ENCODE measurements at regions not wholly inside any gene's neighbourhood (a gene's known extent, or its start where the extent isn't known, plus 50 kb on each side); places are given as distances from the start of the nearest gene placed in this dataset.

GRCh38 chr11:82663535-82663934 lies 70.1 kb downstream of the FAM181B start:
- Histone ChIP-seq H3K4me1 (no peaks in the 10 kb centered on the region), H3K4me3 (no peak overlapping the region), H3K36me3 (no peaks in the 10 kb centered on the region), H3K27ac (no peak overlapping the region), H3K9me3 (peaks cover 0 to 3% (median 0%) of the 10 kb centered on the region in 12 donors), H3K27me3 (no peaks in the 10 kb centered on the region)
- intact Hi-C loops (cut with DNase I), result no loop called here
- ATAC-seq (no peak), DNase-seq (no peak)
- 46 to 57% (median 50%) methylated on average over 1 of the region's 1 CpG for WGBS, 4 donors
- no peak for TF ChIP-seq POLR2A (IDR thresholded peaks at IDR 0.05)
- TF ChIP-seq, protein P1, sequence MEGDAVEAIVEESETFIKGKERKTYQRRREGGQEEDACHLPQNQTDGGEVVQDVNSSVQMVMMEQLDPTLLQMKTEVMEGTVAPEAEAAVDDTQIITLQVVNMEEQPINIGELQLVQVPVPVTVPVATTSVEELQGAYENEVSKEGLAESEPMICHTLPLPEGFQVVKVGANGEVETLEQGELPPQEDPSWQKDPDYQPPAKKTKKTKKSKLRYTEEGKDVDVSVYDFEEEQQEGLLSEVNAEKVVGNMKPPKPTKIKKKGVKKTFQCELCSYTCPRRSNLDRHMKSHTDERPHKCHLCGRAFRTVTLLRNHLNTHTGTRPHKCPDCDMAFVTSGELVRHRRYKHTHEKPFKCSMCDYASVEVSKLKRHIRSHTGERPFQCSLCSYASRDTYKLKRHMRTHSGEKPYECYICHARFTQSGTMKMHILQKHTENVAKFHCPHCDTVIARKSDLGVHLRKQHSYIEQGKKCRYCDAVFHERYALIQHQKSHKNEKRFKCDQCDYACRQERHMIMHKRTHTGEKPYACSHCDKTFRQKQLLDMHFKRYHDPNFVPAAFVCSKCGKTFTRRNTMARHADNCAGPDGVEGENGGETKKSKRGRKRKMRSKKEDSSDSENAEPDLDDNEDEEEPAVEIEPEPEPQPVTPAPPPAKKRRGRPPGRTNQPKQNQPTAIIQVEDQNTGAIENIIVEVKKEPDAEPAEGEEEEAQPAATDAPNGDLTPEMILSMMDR (IDR thresholded peaks at IDR 0.05), result no peak

DNA sequence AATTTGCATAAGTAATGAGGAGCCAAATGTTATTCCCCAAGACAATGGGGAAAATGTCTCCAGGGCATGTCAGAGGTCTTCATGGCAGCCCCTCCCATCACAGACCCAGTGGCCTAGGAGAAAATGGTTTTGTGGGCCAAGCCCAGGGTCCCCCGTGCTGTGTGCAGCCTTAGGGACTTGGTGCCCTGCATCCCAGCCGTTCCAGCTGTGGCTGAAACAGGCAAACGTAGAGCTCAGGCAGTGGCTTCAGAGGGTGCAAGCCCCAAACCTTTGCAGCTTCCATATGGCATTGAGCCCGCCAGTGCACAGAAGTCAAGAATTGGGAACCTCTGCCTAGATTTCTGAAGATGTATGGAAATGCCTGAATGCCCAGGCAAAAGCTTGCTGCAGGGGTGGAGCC lies 79.9 kb downstream of the FAM181B start:
- WGBS, 4 donors, result 72 to 78% (median 74%) methylated on average over 4 of the region's 4 CpGs
- H3K9me3 ChIP-seq, result no peaks in the 10 kb centered on the region
- no peak overlapping the region for H3K27ac ChIP-seq
- intact Hi-C loops (cut with DNase I), result no loop called here
- no peaks in the 10 kb centered on the region for H3K36me3 ChIP-seq
- ATAC-seq, result no peak
- no peak for TF ChIP-seq POLR2A (IDR thresholded peaks at IDR 0.05)
- TF ChIP-seq, protein P1 (IDR thresholded peaks at IDR 0.05), result no peak
- H3K27me3 ChIP-seq, result no peaks in the 10 kb centered on the region
- H3K4me1 ChIP-seq, result no peaks in the 10 kb centered on the region
- no peak for DNase-seq
- H3K4me3 ChIP-seq, result no peak overlapping the region

DNA sequence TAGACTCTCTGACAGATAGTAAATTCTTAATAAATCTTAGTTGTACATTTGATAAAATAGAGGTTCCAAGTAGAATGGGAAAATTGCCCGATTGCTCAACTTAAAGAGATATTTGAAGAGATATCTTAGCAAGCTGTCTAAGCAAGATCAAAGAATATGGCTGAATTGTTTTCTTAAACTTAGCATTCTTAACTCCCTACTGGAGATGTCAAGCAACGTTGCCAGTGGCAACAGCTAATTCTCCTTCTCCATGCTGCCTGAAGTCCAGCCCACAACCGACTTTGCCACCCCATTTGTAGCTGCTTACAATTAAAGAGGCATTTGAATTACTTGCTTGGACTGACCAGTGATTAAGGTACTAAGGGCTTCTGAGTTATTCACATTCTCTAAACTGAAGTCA lies 94.4 kb downstream of the FAM181B start:
- ATAC-seq (no peak), DNase-seq (no peak)
- 59 to 67% (median 63%) methylated on average over 3 of the region's 3 CpGs for WGBS, 4 donors
- H3K9me3 ChIP-seq, result peaks cover 0 to 4% (median 0%) of the 10 kb centered on the region in 12 donors
- H3K4me3 ChIP-seq, result no peak overlapping the region
- H3K27ac ChIP-seq, result no peak overlapping the region
- TF ChIP-seq POLR2A (IDR thresholded peaks at IDR 0.05), result no peak
- TF ChIP-seq, protein P1 (IDR thresholded peaks at IDR 0.05), result no peak
- H3K27me3 ChIP-seq, result peaks cover 0 to 2% (median 0%) of the 10 kb centered on the region in 9 donors
- no peaks in the 10 kb centered on the region for H3K36me3 ChIP-seq
- no peaks in the 10 kb centered on the region for H3K4me1 ChIP-seq
- intact Hi-C loops (cut with DNase I), result no loop called here

DNA sequence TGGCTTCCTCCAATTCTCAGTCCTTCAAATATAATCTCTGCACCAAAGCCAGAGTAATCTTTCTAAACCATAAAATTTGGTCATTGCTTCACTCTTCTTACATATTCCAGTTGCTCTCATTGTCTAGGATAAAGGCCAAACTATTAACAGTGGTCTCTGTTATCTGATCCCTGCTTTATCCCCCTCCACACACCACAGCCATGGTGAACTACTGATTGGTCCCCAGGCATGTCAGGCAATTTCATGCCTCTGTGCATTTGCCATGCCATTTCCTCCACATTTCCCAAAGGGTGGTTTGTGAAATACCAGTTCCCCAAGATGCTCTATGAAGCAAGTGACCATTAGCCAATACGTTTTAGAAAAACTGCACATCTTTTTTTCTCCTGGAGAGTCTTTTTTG lies 97.0 kb downstream of the FAM181B start:
- H3K4me1 ChIP-seq, result no peaks in the 10 kb centered on the region
- H3K27ac ChIP-seq, result no peak overlapping the region
- intact Hi-C loops (cut with DNase I), result no loop called here
- H3K4me3 ChIP-seq, result no peak overlapping the region
- no peak for TF ChIP-seq POLR2A (IDR thresholded peaks at IDR 0.05)
- TF ChIP-seq, protein P1 (IDR thresholded peaks at IDR 0.05), result no peak
- no peaks in the 10 kb centered on the region for H3K27me3 ChIP-seq
- DNase-seq (no peak), ATAC-seq (no peak)
- H3K9me3 ChIP-seq, result peaks cover 0 to 4% (median 0%) of the 10 kb centered on the region in 12 donors
- no peaks in the 10 kb centered on the region for H3K36me3 ChIP-seq
- 35 to 58% (median 44%) methylated on average over 1 of the region's 1 CpG for WGBS, 4 donors

Data from heart left ventricle (tissue), 16 donors.